HUES6 (cell line): ENCODE measurements at regions not wholly inside any gene's neighbourhood (a gene's known extent, or its start where the extent isn't known, plus 50 kb on each side); places are given as distances from the start of the nearest gene placed in this dataset.
A peak's percentile ranks its signal among the peaks of the same experiment; 100 is the strongest.

Source experiments
- H3K27ac ChIP-seq: 2 replicates; pipeline ENCODE4 v1.7.0; 2013; ENCODE audit warnings: low read depth, mild to moderate bottlenecking, low read length, inconsistent platforms
- H3K27me3 ChIP-seq: 2 replicates; pipeline ENCODE4 v1.6.1; 2013; ENCODE audit warnings: low read length; ENCODE audit not compliant: control insufficient read depth, insufficient read depth
- H3K36me3 ChIP-seq: 2 replicates; pipeline ENCODE4 v1.6.1; 2013; ENCODE audit warnings: low read length; ENCODE audit not compliant: control insufficient read depth, insufficient read depth
- H3K4me1 ChIP-seq: 2 replicates; pipeline ENCODE4 v1.6.1; 2013; ENCODE audit warnings: low read length; ENCODE audit not compliant: control insufficient read depth, insufficient read depth
- H3K4me3 ChIP-seq: 2 replicates; pipeline ENCODE4 v1.5.1; 2013; ENCODE audit warnings: low read depth, low read length
- H3K9ac ChIP-seq: one replicate; pipeline ENCODE4 v1.6.1; 2013; ENCODE audit warnings: mild to moderate bottlenecking, low read length
- H3K9me3 ChIP-seq: 2 replicates; pipeline ENCODE4 v1.6.1; 2013; ENCODE audit warnings: low read depth, low read length; ENCODE audit not compliant: control insufficient read depth, insufficient read depth

DNA sequence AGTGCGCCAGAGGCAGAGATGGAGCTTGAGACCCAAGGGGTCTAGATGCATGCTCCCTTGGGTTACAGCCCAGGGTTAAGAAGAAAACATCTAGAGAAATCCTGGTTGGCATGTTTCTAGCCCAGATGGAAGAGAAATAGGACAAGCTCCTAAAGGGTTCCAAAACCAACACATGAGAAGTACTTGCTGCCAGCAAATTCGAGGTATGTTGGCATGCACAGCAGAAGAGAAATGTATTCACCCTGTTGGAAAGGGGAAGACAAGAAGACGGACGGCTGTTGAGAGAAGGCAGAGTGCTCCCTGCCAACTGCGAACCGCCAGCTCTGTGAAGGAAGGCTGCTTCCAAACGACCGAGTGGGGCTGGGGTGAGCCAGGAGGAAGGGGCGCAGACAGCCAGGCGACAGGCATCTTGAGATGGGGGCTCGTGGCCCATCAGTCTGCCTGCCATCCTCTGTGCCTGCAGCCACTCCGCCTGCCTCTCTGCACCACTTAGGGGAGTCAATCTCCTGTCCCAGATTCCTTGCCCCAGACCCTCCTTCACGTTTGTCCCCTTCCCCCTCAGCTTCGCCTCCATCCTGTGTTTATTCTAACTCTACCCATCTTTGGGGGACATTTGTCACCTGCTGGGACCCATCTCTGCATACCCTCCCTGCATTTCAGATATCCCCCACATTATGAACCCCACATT lies 249.2 kb downstream of the CDC5L start:
- Histone ChIP-seq H3K4me1 (0 out of 2 replicates have a peak, but pooled peaks cover 2% of the 10 kb centered on the region), H3K36me3 (no peaks in the 10 kb centered on the region), H3K27me3 (no peaks in the 10 kb centered on the region), H3K4me3 (no peak overlapping the region), H3K9me3 (no peaks in the 10 kb centered on the region), H3K27ac (no peak overlapping the region), H3K9ac (no peak overlapping the region)

DNA sequence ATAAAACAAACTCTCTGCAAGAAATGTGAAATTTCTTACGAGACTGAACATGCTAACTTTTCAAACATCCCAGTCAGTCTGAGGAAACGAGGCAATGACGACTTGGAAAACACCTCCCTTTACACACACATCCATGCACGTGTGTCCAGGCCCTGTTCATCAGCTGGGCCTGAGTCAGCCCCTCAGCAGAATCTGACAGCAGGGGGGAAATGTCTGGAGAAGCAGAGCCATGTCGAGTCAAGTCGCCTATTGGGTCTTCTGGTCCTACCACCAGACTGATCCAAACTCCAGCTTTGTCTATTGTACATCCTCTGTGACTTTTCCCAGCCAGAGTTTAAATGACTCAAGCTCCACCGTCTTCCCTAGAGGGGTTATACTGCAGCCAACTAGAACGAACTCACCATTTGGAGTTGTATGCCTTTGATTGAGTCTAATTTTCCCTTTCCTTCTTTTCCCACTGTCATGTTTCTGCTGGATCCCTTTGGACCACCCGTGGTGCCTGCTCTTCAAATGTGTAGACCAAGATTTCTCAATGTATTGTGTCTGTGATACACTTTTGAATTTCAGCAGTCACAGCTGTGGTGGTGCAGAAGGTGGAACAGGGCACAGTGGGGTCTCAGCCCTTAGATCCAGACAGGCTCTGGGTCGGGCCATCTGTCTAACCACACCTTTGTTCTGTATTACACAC lies 254.0 kb downstream of the CDC5L start:
- Histone ChIP-seq H3K4me3 (no peak overlapping the region), H3K27me3 (no peaks in the 10 kb centered on the region), H3K4me1 (no peaks in the 10 kb centered on the region; the same call in 1 of the 2 replicates), H3K9me3 (no peaks in the 10 kb centered on the region), H3K9ac (no peak overlapping the region), H3K27ac (no peak overlapping the region), H3K36me3 (no peaks in the 10 kb centered on the region)

DNA sequence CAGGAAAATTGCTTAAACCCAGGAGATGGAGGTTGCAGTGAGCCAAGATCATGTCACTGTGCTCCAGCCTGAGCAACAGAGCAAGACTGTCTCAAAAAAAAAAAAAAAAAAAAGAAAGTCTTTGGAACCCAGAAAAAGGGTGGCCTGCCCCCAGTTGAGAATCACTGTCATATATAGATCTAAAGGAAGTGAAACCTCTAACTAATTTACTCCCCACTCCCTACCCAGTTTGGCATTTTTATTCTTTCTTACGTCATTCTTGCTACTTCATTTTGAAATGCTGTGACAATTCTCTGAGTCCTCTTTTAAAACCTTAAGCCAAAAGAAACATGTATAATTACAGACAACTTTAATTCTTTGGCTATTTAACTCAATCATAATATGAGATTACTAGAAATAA lies 254.8 kb downstream of the CDC5L start:
- H3K4me1 ChIP-seq = no peaks in the 10 kb centered on the region; the same call in 1 of the 2 replicates
- H3K27me3 ChIP-seq = no peaks in the 10 kb centered on the region
- H3K4me3 ChIP-seq = no peak overlapping the region
- H3K36me3 ChIP-seq = no peaks in the 10 kb centered on the region
- H3K9ac ChIP-seq = no peak overlapping the region
- no peak overlapping the region for H3K27ac ChIP-seq
- H3K9me3 ChIP-seq = no peaks in the 10 kb centered on the region

DNA sequence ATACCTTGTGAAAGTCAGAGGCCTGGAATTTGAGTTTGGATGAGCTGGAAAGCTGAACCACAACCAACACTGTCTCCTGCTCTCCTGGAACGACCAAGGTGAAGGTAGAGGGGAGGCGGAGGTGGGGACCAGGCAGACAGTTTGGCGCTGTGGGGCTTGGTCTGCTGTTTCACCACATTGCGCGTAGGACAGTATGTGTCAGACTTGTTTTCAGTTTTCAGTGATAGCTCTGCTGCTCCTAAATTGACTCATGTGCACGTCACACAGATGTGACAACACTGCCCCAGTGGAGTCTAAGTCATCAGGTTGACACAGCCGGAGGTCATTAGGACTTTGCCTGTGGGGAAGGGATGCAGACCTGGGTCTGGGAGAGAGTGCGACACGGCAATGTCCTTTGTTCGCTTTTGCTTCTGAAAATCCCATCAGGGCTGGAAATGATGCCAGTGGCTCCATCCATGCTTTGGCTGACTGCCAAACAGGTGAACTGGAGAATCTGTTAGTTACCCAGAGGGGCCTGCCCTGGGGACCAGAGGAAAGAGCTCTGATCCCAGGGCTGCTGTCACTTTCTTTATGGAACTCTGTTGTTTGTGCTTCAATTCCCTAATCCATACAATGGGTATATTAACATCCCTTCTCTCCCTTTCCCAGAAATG lies 255.5 kb downstream of the CDC5L start:
- no peak overlapping the region for H3K27ac ChIP-seq
- H3K27me3 ChIP-seq = no peaks in the 10 kb centered on the region
- no peaks in the 10 kb centered on the region for H3K9me3 ChIP-seq
- H3K4me3 ChIP-seq = no peak overlapping the region
- no peaks in the 10 kb centered on the region for H3K36me3 ChIP-seq
- H3K4me1 ChIP-seq = no peaks in the 10 kb centered on the region; the same call in 1 of the 2 replicates
- no peak overlapping the region for H3K9ac ChIP-seq

DNA sequence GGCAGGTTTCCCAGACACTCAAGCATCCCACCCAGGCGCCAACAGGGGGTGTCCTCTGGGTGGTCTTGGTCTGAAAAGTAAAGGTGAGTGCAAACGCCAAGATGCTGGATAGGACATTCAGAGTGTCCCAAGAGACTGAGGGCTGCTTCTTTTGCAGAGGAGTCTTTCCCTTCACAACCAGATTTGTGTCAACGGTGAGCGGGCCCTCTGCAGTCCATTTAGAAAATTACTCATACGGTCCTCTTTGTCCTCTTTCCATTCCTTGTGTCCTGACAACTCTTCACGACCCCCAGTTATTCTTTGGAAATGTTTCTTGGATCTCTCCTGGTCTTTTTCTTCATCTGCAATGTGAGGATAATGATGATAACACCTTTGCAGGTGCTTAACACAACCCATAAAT lies 257.8 kb downstream of the CDC5L start:
- Histone ChIP-seq H3K4me3 (no peak overlapping the region), H3K36me3 (no peaks in the 10 kb centered on the region), H3K9ac (no peak overlapping the region), H3K9me3 (no peaks in the 10 kb centered on the region), H3K27ac (no peak overlapping the region), H3K4me1 (no peaks in the 10 kb centered on the region; the same call in 1 of the 2 replicates), H3K27me3 (no peaks in the 10 kb centered on the region)

DNA sequence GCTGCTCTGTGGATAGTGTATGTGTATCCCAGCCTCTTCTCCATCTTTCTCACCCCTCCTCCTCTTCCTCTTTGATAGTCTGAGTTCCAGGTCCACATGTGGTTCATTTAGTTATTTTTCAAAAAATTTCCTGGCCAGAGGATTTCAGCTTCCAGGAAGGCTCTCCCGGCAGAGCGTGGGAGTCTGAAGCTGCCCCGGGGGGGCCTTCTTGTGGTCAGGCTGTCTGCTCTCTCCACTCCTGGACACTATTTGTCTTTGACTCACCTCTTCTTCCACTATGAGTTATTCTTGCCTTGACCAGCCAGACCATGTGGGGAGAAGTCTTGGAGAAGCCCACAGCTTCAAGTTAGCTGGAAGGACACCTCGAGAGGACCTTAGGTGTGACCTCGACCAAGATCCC lies 258.8 kb downstream of the CDC5L start:
- Histone ChIP-seq H3K4me1 (peaks cover 8% of the 10 kb centered on the region), H3K4me3 (no peak overlapping the region), H3K9ac (no peak overlapping the region), H3K9me3 (no peaks in the 10 kb centered on the region), H3K36me3 (no peaks in the 10 kb centered on the region), H3K27me3 (no peaks in the 10 kb centered on the region), H3K27ac (no peak overlapping the region)

DNA sequence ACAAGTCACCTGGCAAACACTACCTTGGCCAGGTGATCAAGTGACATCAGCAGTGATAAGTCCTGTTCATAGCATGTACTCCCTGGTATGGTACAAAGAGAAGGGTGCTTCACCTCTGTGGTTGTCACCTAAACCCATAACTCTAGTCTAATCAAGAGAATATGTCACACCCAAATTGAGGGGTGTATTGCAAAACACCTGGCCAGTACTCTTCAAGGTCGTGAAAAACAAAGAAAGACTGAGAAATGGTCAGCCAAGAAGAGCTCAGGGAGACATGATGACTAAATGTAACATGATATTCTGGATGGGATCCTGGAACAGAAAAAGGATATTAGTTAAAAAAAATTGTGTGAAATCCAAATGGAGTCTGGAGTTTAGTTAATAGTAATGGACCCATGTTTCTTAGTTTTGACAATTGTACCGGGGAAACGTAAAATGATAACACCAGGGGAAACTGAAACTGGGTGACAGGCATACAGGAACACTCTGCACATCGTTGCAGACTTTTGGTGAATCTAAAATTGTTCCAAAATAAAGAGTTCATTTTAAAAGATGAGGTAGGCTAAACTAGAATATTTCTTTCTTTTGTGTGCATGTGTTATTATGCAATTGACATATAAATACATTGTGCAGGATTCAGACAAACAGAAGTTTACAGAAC lies 262.0 kb downstream of the CDC5L start:
- Histone ChIP-seq H3K4me3 (no peak overlapping the region), H3K4me1 (peaks cover 29% of the 10 kb centered on the region), H3K36me3 (no peaks in the 10 kb centered on the region), H3K9ac (no peak overlapping the region), H3K27ac (no peak overlapping the region), H3K27me3 (no peaks in the 10 kb centered on the region), H3K9me3 (no peaks in the 10 kb centered on the region)

DNA sequence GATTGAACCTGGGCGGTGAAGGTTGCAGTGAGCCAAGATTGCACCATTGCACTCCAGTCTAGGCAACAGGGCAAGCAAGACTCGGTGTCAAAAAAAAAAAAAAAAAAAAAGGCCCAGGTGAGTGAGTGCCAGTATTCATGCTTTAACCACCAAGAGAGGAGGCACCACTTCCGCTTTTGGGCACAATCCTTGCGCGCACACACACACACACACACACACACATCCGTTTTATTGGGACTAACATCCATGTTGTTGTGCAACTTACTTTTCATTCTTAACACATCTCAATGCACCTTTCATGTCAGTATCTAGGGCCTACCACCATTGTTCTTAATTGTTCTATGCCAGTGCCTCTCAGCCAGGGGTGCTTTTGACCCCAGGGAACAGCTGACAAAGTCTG lies 263.0 kb downstream of the CDC5L start:
- Histone ChIP-seq H3K27ac (no peak overlapping the region), H3K27me3 (no peaks in the 10 kb centered on the region), H3K9me3 (no peaks in the 10 kb centered on the region), H3K9ac (no peak overlapping the region), H3K36me3 (no peaks in the 10 kb centered on the region), H3K4me1 (peaks cover 36% of the 10 kb centered on the region), H3K4me3 (no peak overlapping the region)

DNA sequence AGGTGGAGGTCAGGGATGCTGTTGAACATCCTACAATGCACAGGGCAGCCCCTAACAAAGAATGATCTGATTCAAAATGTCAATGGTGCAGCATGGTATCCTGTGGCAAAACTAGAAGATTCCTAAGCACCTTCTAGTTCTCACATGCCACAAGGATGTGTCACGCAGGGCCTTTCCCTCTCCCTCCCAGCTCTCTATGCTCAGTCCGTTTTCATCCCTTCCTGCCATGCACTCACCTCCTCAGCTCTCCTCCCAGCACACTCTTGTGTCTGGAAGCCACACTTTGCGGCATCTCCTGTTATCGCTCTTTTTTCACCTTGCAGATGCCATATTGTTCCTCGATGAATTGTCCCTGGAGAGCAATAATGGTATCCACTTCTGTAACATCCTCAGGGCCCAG lies 263.4 kb downstream of the CDC5L start:
- H3K4me1 ChIP-seq = peaks cover 40% of the 10 kb centered on the region
- no peaks in the 10 kb centered on the region for H3K36me3 ChIP-seq
- H3K27me3 ChIP-seq = no peaks in the 10 kb centered on the region
- H3K9me3 ChIP-seq = no peaks in the 10 kb centered on the region
- no peak overlapping the region; the same call in 1 of the 2 replicates for H3K27ac ChIP-seq
- no peak overlapping the region for H3K9ac ChIP-seq
- H3K4me3 ChIP-seq = no peak overlapping the region

DNA sequence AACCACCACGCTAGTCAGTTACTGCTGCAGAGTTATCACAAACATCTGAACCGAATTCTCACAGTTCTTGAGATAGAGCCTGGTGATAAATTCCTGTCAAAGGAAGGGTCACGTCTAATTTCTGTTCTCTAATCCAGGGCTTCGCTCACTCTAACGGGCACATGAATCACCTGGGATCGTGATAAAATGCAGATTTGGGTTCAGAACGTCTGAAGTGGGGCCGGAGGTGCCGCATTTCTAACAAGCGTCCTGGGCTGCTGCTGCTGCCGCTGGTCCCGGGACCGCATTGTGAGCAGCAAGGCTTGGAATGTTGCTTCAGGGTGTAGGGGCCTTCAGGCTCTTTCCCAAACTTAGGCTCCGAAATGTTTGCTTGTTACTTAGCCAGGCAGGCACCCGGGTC lies 264.1 kb downstream of the CDC5L start:
- peaks cover 45% of the 10 kb centered on the region for H3K4me1 ChIP-seq
- H3K4me3 ChIP-seq = no peak overlapping the region
- H3K9me3 ChIP-seq = no peaks in the 10 kb centered on the region
- H3K27me3 ChIP-seq = no peaks in the 10 kb centered on the region
- peak overlapping the region; percentile 20 for H3K9ac ChIP-seq
- no peaks in the 10 kb centered on the region for H3K36me3 ChIP-seq
- H3K27ac ChIP-seq = no peak overlapping the region; the same call in 1 of the 2 replicates

DNA sequence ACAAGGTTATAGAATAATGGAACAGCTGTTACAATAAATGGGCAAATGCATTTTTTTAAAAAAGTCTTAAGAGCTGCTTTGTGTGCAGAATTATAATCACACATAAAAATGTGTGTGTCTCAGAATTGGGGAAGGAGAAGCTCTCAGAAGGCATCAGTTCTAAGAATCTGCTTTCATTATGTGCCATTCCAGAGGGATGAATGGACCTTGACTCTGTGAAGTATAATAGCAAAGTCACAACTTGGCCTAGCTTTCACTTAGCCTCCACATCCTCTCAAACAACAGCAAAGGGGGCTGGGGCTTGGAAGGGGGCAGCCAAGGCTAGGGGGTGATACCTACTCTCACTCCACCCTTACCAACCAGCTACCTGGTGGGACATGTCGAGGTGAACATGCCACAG lies 265.0 kb downstream of the CDC5L start:
- Histone ChIP-seq H3K4me1 (peaks cover 45% of the 10 kb centered on the region), H3K9me3 (no peaks in the 10 kb centered on the region), H3K36me3 (no peaks in the 10 kb centered on the region), H3K27me3 (no peaks in the 10 kb centered on the region), H3K27ac (no peak overlapping the region), H3K9ac (no peak overlapping the region), H3K4me3 (no peak overlapping the region)
